Esophagus muscularis mucosa (tissue), 4 donors: ENCODE measurements at regions not wholly inside any gene's neighbourhood (a gene's known extent, or its start where the extent isn't known, plus 50 kb on each side); places are given as distances from the start of the nearest gene placed in this dataset.

Experiments
- DNase-seq: peaks from one replicate; pipeline ENCODE4 v3.0.0-alpha.2; 2017; ENCODE audit errors: extremely low spot score
- H3K27ac ChIP-seq, 4 donors: fragments of 200-600 bp; sonication (generic); replicated peaks in 1 of 4; 1 replicate in 3 of 4; 2 replicates in 1 of 4; pipeline ENCODE4 v1.5.1; 2016 to 2019; ENCODE audit warnings: mild to moderate bottlenecking in 1 of 4
- H3K27me3 ChIP-seq, 4 donors: fragments of 200-600 bp; sonication (generic); one replicate each; pipeline versions ENCODE4 v1.5.1 to v1.6.0; 2016 to 2019
- H3K36me3 ChIP-seq, 4 donors: fragments of 200-600 bp; sonication (generic); one replicate each; pipeline ENCODE4 v1.5.1; 2016 to 2019
- H3K4me1 ChIP-seq, 4 donors: fragments of 200-600 bp; sonication (generic); one replicate each; pipeline ENCODE4 v1.5.1; 2016 to 2019
- H3K4me3 ChIP-seq, 4 donors: fragments of 200-600 bp; sonication (generic); 1 replicate in 2 of 4; 2 replicates in 2 of 4; pipeline ENCODE4 v1.5.1; 2016 to 2019; ENCODE audit warnings: mild to moderate bottlenecking in 4 of 4, moderate library complexity in 1 of 4
- H3K9me3 ChIP-seq, 4 donors: fragments of 200-600 bp; sonication (generic); 1 replicate in 3 of 4; 2 replicates in 1 of 4; pipeline ENCODE4 v1.5.1; 2016 to 2019
- CTCF ChIP-seq, 3 experiments: fragments of 200-600 bp in 2 of 3; fragments of 450-650 bp in 1 of 3; sonication (generic) in 2 of 3; IDR thresholded peaks; one replicate each; pipeline ENCODE4 v1.5.1; 2017 to 2019; ENCODE audit warnings: antibody characterized with exemption in 3 of 3, mild to moderate bottlenecking in 2 of 3, moderate library complexity in 1 of 3
- EP300 ChIP-seq: sonication (generic); formaldehyde crosslinking; IDR thresholded peaks from one replicate; pipeline ENCODE4 v1.6.1; 2017; ENCODE audit warnings: antibody characterized with exemption
- POLR2A ChIP-seq: fragments of 450-650 bp; IDR thresholded peaks from one replicate; pipeline ENCODE4 v1.6.1; 2017; ENCODE audit warnings: antibody characterized with exemption, moderate library complexity, mild to moderate bottlenecking, low read depth
- POLR2AphosphoS5 ChIP-seq, 2 donors: sonication (generic); formaldehyde crosslinking; IDR thresholded peaks; one replicate each; pipeline ENCODE4 v1.6.1; 2017; ENCODE audit warnings: antibody characterized with exemption in 2 of 2
- WGBS: methylation state at CpG from one replicate; pipeline ENCODE4 v1.1.5; 2018; 5-methylcytosine and 5-hydroxymethylcytosine counted together
- intact Hi-C: fragments of 100-400 bp; cut with DNase I; formaldehyde crosslinking; loops from one replicate; pipeline ENCODE4 v1.15.1; 2023

GRCh38 chr10:4201866-4202825, 417.1 kb upstream of the KLF6 start:
- no peaks in the 10 kb centered on the region for H3K27me3 ChIP-seq
- WGBS: 87% methylated on average over 14 of the region's 14 CpGs
- intact Hi-C loops: no loop called here
- DNase-seq: no peak
- H3K36me3 ChIP-seq: no peaks in the 10 kb centered on the region
- H3K27ac ChIP-seq: no peak overlapping the region
- no peaks in the 10 kb centered on the region for H3K9me3 ChIP-seq
- peaks cover 9 to 26% (median 16%) of the 10 kb centered on the region in 4 donors for H3K4me1 ChIP-seq
- H3K4me3 ChIP-seq: no peak overlapping the region
- TF ChIP-seq EP300: no peak
- no peak for TF ChIP-seq POLR2A
- no peak for TF ChIP-seq CTCF (IDR thresholded peaks at IDR 0.05)
- TF ChIP-seq POLR2AphosphoS5 (IDR thresholded peaks at IDR 0.05): no peak

GRCh38 chr10:4199196-4199595, 414.2 kb upstream of the KLF6 start:
- peak overlapping the region in 1 of 4 donors; percentile 25 for H3K27ac ChIP-seq
- intact Hi-C loops: no loop called here
- no peaks in the 10 kb centered on the region for H3K27me3 ChIP-seq
- no peaks in the 10 kb centered on the region for H3K9me3 ChIP-seq
- H3K4me3 ChIP-seq: no peak overlapping the region
- H3K36me3 ChIP-seq: no peaks in the 10 kb centered on the region
- TF ChIP-seq POLR2AphosphoS5 (IDR thresholded peaks at IDR 0.05) (peak in 1 of 2 donors; percentile 6), CTCF (IDR thresholded peaks at IDR 0.05) (no peak)
- peaks cover 22 to 47% (median 33%) of the 10 kb centered on the region in 4 donors for H3K4me1 ChIP-seq
- DNase-seq: no peak
- WGBS: 96% methylated on average over 2 of the region's 2 CpGs

GRCh38 chr10:4198216-4198615, 413.2 kb upstream of the KLF6 start:
- Histone ChIP-seq H3K27me3 (no peaks in the 10 kb centered on the region), H3K4me1 (peaks cover 22 to 47% (median 32%) of the 10 kb centered on the region in 4 donors), H3K4me3 (no peak overlapping the region), H3K9me3 (no peaks in the 10 kb centered on the region), H3K27ac (peak overlapping the region; percentile 73 to 82 (median 80)), H3K36me3 (no peaks in the 10 kb centered on the region)
- 74% methylated on average over 5 of the region's 5 CpGs for WGBS
- DNase-seq: no peak
- no peak for TF ChIP-seq POLR2AphosphoS5 (IDR thresholded peaks at IDR 0.05)
- intact Hi-C loops: no loop called here

DNA sequence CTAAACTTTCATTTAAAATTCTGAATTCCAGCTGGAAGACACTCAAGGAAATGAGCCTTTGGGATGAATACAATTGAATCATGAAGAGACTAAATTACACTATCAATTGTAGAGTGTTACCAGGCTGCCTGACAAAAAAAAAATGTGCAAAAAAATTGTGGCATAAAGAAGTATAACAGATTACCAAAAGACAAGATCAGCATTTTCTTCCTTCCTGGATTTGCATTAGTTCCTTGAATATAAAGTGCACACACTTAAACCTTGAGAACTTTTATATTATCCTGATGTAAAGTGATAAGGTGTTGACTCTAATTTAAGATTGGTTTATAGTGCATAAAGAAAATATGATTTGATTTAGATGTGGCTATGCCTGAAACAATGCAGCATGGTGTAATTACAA, 412.7 kb upstream of the KLF6 start:
- Histone ChIP-seq H3K4me1 (peaks cover 22 to 47% (median 28%) of the 10 kb centered on the region in 4 donors), H3K4me3 (no peak overlapping the region), H3K27me3 (no peaks in the 10 kb centered on the region), H3K9me3 (no peaks in the 10 kb centered on the region), H3K27ac (peak overlapping the region; percentile 73 to 82 (median 80)), H3K36me3 (no peaks in the 10 kb centered on the region)
- DNase-seq: no peak
- intact Hi-C loops: no loop called here
- TF ChIP-seq POLR2A: no peak

GRCh38 chr10:4196771-4197390, 411.9 kb upstream of the KLF6 start:
- H3K27me3 ChIP-seq: no peaks in the 10 kb centered on the region
- peak overlapping the region; percentile 73 to 82 (median 80) for H3K27ac ChIP-seq
- peaks cover 22 to 47% (median 27%) of the 10 kb centered on the region in 4 donors for H3K4me1 ChIP-seq
- intact Hi-C loops: no loop called here
- peak overlapping the region in 1 of 4 donors; percentile 1 for H3K4me3 ChIP-seq
- H3K36me3 ChIP-seq: no peaks in the 10 kb centered on the region
- DNase-seq: no peak
- no peaks in the 10 kb centered on the region for H3K9me3 ChIP-seq
- TF ChIP-seq EP300 (no peak), POLR2AphosphoS5 (IDR thresholded peaks at IDR 0.05) (peak; percentile 5 to 76)
- WGBS: 12% methylated on average over 2 of the region's 2 CpGs

GRCh38 chr10:4196183-4196582, 411.2 kb upstream of the KLF6 start:
- peaks cover 22 to 47% (median 27%) of the 10 kb centered on the region in 4 donors for H3K4me1 ChIP-seq
- intact Hi-C loops: no loop called here
- no peaks in the 10 kb centered on the region for H3K27me3 ChIP-seq
- H3K9me3 ChIP-seq: no peaks in the 10 kb centered on the region
- DNase-seq: no peak
- no peak overlapping the region for H3K4me3 ChIP-seq
- H3K27ac ChIP-seq: peak overlapping the region; percentile 73 to 82 (median 80)
- WGBS: 49% methylated on average over 3 of the region's 3 CpGs
- TF ChIP-seq CTCF (IDR thresholded peaks at IDR 0.05): no peak
- TF ChIP-seq EP300: no peak
- no peak for TF ChIP-seq POLR2AphosphoS5 (IDR thresholded peaks at IDR 0.05)
- TF ChIP-seq POLR2A: no peak
- H3K36me3 ChIP-seq: no peaks in the 10 kb centered on the region
